ENCODE measurements at regions not wholly inside any gene's neighbourhood (a gene's known extent, or its start where the extent isn't known, plus 50 kb on each side); places are given as distances from the start of the nearest gene placed in this dataset.
"Not testable (repeated sequence)": the region's sequence is repeated elsewhere in the genome, so short reads cannot be mapped to it uniquely, and the experiment has no call there.

DNA sequence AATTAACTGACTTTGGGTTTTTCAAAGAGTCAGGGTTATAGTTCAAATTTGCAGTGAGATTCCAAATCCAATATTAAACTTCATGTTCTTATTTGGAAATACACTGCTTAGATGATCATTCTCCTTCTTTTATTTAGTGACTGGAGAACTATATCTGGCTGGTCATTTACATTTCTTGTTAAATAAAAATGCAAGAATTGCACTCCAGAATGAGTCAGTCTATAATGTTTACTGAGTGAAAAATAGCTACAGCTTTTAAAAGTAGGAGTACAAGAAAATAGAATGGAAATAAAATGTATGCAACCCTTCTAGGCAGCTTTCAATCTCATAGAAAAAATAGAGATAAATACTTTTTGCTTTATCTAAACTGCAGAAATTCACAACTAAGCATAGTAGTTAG, 54.5 kb upstream of the CD2AP start:
- Mint-ChIP-seq H3K9me3 (ENCODE audit: unreplicated experiment) (peaks cover 1% of the 10 kb centered on the region), H3K36me3 (ENCODE audit: unreplicated experiment) (no peaks in the 10 kb centered on the region), H3K27me3 (ENCODE audit: unreplicated experiment) (no peaks in the 10 kb centered on the region), H3K4me1 (ENCODE audit: low read depth, unreplicated experiment) (no peaks in the 10 kb centered on the region), H3K27ac (ENCODE audit: unreplicated experiment) (no peak overlapping the region), H3K4me3 (ENCODE audit: unreplicated experiment) (no peak overlapping the region)
- DNase-seq: no peak
- TF ChIP-seq CTCF (IDR thresholded peaks at IDR 0.05; ENCODE audit: partially characterized antibody, unreplicated experiment): no peak

- no peak for DNase-seq
- Mint-ChIP-seq H3K36me3 (ENCODE audit: unreplicated experiment) (no peaks in the 10 kb centered on the region), H3K9me3 (ENCODE audit: unreplicated experiment) (peaks cover 1% of the 10 kb centered on the region), H3K27ac (ENCODE audit: unreplicated experiment) (no peak overlapping the region), H3K4me1 (ENCODE audit: low read depth, unreplicated experiment) (no peaks in the 10 kb centered on the region), H3K4me3 (ENCODE audit: unreplicated experiment) (no peak overlapping the region), H3K27me3 (ENCODE audit: unreplicated experiment) (no peaks in the 10 kb centered on the region)
- no peak for TF ChIP-seq CTCF (IDR thresholded peaks at IDR 0.05; ENCODE audit: partially characterized antibody, unreplicated experiment)
Observed at GRCh38 chr6:47424436-47424836, 53.2 kb upstream of the CD2AP start.

DNA sequence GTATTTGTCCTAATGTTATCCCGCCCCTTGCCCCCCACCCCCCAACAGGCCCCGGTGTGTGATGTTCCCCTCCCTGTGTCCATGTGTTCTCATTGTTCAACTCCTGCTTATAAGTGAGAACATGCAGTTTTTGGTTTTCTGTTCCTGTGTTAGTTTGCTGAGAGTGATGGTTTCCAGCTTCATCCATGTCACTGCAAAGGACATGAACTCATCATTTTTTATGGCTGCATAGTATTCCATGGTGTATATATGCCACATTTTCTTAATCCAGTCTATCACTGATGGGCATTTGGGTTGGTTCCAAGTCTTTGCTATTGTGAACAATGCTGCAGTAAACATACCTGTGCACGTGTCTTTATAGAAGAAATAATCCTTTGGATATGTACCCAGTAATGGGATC, 51.9 kb upstream of the CD2AP start:
- H3K27me3 Mint-ChIP-seq (ENCODE audit: unreplicated experiment); H3K36me3 Mint-ChIP-seq (ENCODE audit: unreplicated experiment); H3K9me3 Mint-ChIP-seq (ENCODE audit: unreplicated experiment); H3K4me1 Mint-ChIP-seq (ENCODE audit: low read depth, unreplicated experiment); DNase-seq; H3K4me3 Mint-ChIP-seq (ENCODE audit: unreplicated experiment); H3K27ac Mint-ChIP-seq (ENCODE audit: unreplicated experiment): not testable (repeated sequence)

DNA sequence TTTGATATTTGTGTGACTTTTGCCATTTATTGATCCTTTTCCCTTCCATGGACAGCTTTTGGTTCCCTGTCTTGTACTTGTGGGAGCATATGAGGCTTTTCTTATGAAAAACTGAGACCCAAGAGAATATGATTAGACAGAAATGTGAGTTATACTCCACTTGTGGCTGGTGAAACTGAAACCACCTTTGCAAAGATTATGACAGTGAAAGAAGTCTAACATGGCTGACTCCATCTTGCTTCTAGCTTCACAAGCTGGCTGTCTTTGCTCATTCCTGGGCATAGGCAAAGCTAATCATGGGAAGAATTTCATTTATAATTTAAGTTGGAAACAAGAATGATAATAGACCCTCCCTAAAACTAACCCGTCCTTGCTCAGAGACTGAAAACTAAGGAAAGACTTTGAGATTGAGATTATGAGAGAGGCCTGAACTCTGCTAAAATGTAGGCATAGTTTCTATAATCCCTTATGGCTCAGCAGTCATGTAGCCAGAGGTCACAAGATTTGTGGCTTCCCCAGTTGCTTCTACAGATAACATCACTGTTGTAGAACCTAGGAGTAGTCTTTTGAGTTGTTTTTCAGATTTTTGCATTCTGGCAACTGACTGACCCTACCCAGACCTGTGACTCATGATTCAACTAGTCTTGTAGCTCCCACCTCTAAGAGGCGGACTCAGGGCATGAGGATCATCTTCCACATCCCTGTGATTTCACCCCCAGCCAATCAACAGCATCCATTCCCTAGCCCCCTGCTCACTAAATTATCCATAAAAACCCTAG, 50.9 kb upstream of the CD2AP start:
- no peak for DNase-seq
- Mint-ChIP-seq H3K4me1 (ENCODE audit: low read depth, unreplicated experiment) (no peaks in the 10 kb centered on the region), H3K36me3 (ENCODE audit: unreplicated experiment) (no peaks in the 10 kb centered on the region), H3K27me3 (ENCODE audit: unreplicated experiment) (no peaks in the 10 kb centered on the region), H3K4me3 (ENCODE audit: unreplicated experiment) (no peak overlapping the region), H3K9me3 (ENCODE audit: unreplicated experiment) (peaks cover 4% of the 10 kb centered on the region), H3K27ac (ENCODE audit: unreplicated experiment) (no peak overlapping the region)
- TF ChIP-seq CTCF (IDR thresholded peaks at IDR 0.05; ENCODE audit: partially characterized antibody, unreplicated experiment): no peak

DNA sequence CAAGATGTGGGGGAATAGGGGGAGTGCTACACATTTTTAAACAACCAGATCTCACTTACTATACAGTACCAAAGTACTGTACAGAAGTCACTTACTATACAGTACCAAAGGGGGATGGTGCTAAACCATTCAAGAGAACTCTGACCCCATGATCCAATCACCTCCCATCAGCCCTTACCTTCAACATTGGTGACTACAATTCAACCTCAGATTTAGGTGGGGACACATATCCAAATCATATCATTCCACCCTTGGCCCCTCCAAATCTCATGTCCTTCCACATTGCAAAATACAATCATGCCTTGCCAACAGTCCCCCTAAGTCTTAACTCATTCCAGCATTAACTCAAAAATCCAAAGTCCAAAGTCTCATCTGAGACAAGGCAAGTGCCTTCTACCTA, 49.9 kb upstream of the CD2AP start:
- no peak for DNase-seq
- no peaks in the 10 kb centered on the region for H3K27me3 Mint-ChIP-seq (ENCODE audit: unreplicated experiment)
- no peaks in the 10 kb centered on the region for H3K36me3 Mint-ChIP-seq (ENCODE audit: unreplicated experiment)
- no peak overlapping the region for H3K4me3 Mint-ChIP-seq (ENCODE audit: unreplicated experiment)
- TF ChIP-seq CTCF (IDR thresholded peaks at IDR 0.05; ENCODE audit: partially characterized antibody, unreplicated experiment): no peak
- no peak overlapping the region for H3K27ac Mint-ChIP-seq (ENCODE audit: unreplicated experiment)
- H3K9me3 Mint-ChIP-seq (ENCODE audit: unreplicated experiment): peaks cover 4% of the 10 kb centered on the region
- H3K4me1 Mint-ChIP-seq (ENCODE audit: low read depth, unreplicated experiment): no peaks in the 10 kb centered on the region
